K562 (cell line): ENCODE measurements at regions not wholly inside any gene's neighbourhood (a gene's known extent, or its start where the extent isn't known, plus 50 kb on each side); places are given as distances from the start of the nearest gene placed in this dataset.

Source experiments
- HOMEZ ChIP-seq: fragments of 250-450 bp; sonication (Bioruptor Pico); IDR thresholded peaks from 2 replicates; pipeline ENCODE4 v1.4.0; 2020; ENCODE audit warnings: mild to moderate bottlenecking, moderate library complexity
- MEIS2 ChIP-seq: fragments of 450-650 bp; IDR thresholded peaks from 2 replicates; pipeline ENCODE4 v1.6.1; 2014; ENCODE audit warnings: mild to moderate bottlenecking; ENCODE audit not compliant: partially characterized antibody
- RB1 ChIP-seq: fragments of 450-650 bp; IDR thresholded peaks from 2 replicates; pipeline ENCODE4 v1.6.1; 2017; ENCODE audit warnings: low read depth, mild to moderate bottlenecking
- RBBP5 ChIP-seq: fragments of 200-600 bp; sonication (generic); IDR thresholded peaks from 2 replicates; pipeline ENCODE4 v1.6.1; 2012; ENCODE audit warnings: borderline replicate concordance, mild to moderate bottlenecking, low read length, control low read depth, inconsistent platforms; ENCODE audit not compliant: insufficient read depth, poor library complexity, severe bottlenecking
- RERE ChIP-seq: sonication (generic); formaldehyde crosslinking; IDR thresholded peaks from 2 replicates; pipeline ENCODE4 v1.8.0; 2023; ENCODE audit warnings: missing genetic modification reagents, mild to moderate bottlenecking, borderline replicate concordance
- SRSF7 ChIP-seq: fragments of 200-400 bp; formaldehyde crosslinking; optimal IDR thresholded peaks from 2 replicates; pipeline ENCODE3; 2017; ENCODE audit warnings: mild to moderate bottlenecking, low read depth, low read length
- TFAP4 ChIP-seq: sonication (generic); formaldehyde crosslinking; IDR thresholded peaks from 2 replicates; pipeline ENCODE4 v1.8.0; 2022; ENCODE audit warnings: missing genetic modification reagents, mild to moderate bottlenecking, moderate library complexity, borderline replicate concordance
- USF1 ChIP-seq: sonication (generic); formaldehyde crosslinking; IDR thresholded peaks from 2 replicates; pipeline ENCODE4 v1.9.0; 2022; ENCODE audit warnings: mild to moderate bottlenecking, missing genetic modification reagents
- XRCC3 ChIP-seq: fragments of 450-650 bp; IDR thresholded peaks from 2 replicates; pipeline ENCODE4 v1.6.1; 2017; ENCODE audit warnings: mild to moderate bottlenecking, moderate library complexity
- ZBTB33 ChIP-seq: sonication (generic); formaldehyde crosslinking; IDR thresholded peaks from 2 replicates; pipeline ENCODE4 v1.8.1; 2023; ENCODE audit warnings: mild to moderate bottlenecking, missing genetic modification reagents
- ZNF133 ChIP-seq: fragments of 250-450 bp; sonication (Bioruptor Pico); IDR thresholded peaks from 2 replicates; pipeline ENCODE4 v1.4.0; 2020; ENCODE audit warnings: mild to moderate bottlenecking
- ZNF507 ChIP-seq: conservative IDR thresholded peaks from 2 replicates; pipeline ENCODE4 v1.6.1; 2017; ENCODE audit warnings: missing genetic modification characterization, missing compliant biosample characterization

GRCh38 chrX:149092179-149092578, 412.9 kb downstream of the IDS start (continued):
- TF ChIP-seq HOMEZ (CRISPR knock-in tag): no peak
- TF ChIP-seq ZNF133 (CRISPR knock-in tag): no peak
- no peak for TF ChIP-seq XRCC3
- no peak for TF ChIP-seq ZBTB33 (CRISPR knock-in tag)
- no peak for TF ChIP-seq RB1
- TF ChIP-seq SRSF7: no peak
- TF ChIP-seq USF1 (CRISPR knock-in tag): no peak
- no peak for TF ChIP-seq TFAP4
- no peak for TF ChIP-seq RBBP5
- no peak for TF ChIP-seq ZNF507 (tag)
- TF ChIP-seq RERE: no peak
- TF ChIP-seq MEIS2: no peak
